Posterior vena cava (tissue), 2 donors: ENCODE measurements at regions not wholly inside any gene's neighbourhood (a gene's known extent, or its start where the extent isn't known, plus 50 kb on each side); places are given as distances from the start of the nearest gene placed in this dataset.

Experiments used
- DNase-seq: peaks from one replicate; pipeline ENCODE4 v3.0.0-alpha.2; 2020; ENCODE audit warnings: low spot score
- intact Hi-C, 2 donors: fragments of 100-400 bp; cut with DNase I; formaldehyde crosslinking; loops; one replicate each; pipeline versions ENCODE4 v1.14.1 to v1.14.2; 2022 to 2023
- donor health status: DM: yes; HTN: yes; CAD: no.
- donor health status: DM: yes; HTN: yes; CAD: no.

GRCh38 chr3:127369356-127369935, 81.6 kb upstream of the PRR20G start:
- intact Hi-C loops = no loop called here

GRCh38 chr3:127368186-127369032, 80.6 kb upstream of the PRR20G start:
- intact Hi-C loops = no loop called here

More at GRCh38 chr3:127369356-127369935, 81.6 kb upstream of the PRR20G start:
- DNase-seq = no peak

GRCh38 chr3:127367593-127367992, 79.7 kb upstream of the PRR20G start:
- intact Hi-C loops = no loop called here
- no peak for DNase-seq

More at GRCh38 chr3:127368186-127369032, 80.6 kb upstream of the PRR20G start:
- no peak for DNase-seq

DNA sequence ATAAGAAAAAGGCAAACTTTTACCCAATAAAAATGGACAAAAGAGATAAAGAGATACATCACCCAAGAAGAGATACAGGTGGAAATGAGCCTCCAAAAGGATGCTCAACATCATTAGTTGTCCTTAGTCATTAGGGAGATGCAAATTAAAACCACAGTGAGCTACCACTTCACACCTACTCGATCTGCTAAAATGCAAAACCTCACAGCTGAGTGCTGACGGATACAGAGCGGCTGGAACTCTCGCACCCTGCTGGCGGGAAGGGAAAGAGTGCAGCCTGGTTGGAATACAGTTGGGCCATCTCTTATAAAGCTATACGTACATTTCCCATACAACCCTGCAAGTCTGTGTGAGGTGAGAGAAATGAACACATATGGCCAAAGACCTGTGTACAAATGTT, 78.5 kb upstream of the PRR20G start:
- DNase-seq = no peak
- intact Hi-C loops = no loop called here

- DNase-seq = no peak
- intact Hi-C loops = no loop called here
Observed at GRCh38 chr3:127365163-127365798, 77.4 kb upstream of the PRR20G start.

DNA sequence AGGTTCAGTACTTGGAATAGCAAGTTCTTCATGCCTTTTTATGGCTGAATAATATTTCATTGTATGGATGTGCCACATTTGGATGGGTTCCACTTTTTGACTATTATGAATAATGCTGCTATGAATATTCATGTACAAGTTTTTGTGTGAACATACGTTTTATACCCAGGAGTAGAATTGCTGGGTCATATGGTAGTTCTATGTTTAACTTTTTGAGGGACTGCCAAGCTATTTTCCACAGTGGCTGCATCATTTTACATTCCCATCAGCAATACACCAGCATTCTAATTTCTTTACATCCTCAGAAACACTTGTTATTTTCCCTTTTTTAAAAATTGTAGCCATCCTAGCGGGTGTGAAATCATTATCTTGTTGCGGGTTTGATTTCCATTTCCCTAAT, 76.0 kb upstream of the PRR20G start:
- DNase-seq = no peak
- intact Hi-C loops = loop anchor here in 1 of 2 donors (1.0 kb wide), 1 partner anchor 30 kb away; no protein-coding TSS in a partner anchor

GRCh38 chr3:127363171-127363570, 75.3 kb upstream of the PRR20G start:
- no peak for DNase-seq
- intact Hi-C loops = no loop called here

DNA sequence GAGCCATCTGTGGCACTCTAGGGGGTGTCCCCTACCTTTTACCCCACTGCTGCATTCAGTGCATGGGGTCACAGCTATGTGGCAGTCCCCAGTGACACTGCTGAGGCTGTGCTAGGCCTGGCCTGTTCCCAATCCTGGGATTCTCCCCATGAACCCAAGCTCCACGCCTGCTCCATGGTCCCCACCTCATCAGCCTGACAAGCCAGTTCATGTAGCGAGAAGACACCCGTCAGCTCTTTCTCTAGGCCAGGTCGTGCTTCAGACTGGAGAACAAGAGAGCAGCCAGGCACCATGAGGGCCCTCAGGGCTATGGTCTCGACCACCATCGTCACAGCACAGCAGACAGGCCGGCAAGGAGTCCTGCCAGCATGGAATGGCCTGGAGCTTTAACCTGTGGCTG, 72.8 kb upstream of the PRR20G start:
- intact Hi-C loops = no loop called here
- DNase-seq = no peak

DNA sequence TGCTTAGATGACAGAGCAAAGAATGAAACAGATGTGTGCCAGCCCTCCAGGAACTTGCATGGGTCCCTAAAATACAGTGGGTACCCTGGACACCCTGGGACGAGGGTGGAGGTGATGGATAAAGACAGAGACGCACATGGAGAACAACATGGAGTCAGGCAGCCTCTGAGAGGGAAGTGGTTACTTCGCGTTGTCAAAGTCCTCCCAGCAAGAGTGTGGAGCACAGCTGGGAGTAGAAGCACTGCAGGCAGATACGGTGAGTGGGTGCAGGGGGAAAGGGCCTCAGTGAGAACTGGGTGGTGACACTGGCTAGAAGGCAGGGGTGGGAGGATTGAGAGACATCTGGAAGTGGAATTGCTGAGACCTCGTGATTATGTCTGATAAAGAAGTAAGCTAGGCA, 70.8 kb upstream of the PRR20G start:
- DNase-seq = no peak
- intact Hi-C loops = no loop called here

DNA sequence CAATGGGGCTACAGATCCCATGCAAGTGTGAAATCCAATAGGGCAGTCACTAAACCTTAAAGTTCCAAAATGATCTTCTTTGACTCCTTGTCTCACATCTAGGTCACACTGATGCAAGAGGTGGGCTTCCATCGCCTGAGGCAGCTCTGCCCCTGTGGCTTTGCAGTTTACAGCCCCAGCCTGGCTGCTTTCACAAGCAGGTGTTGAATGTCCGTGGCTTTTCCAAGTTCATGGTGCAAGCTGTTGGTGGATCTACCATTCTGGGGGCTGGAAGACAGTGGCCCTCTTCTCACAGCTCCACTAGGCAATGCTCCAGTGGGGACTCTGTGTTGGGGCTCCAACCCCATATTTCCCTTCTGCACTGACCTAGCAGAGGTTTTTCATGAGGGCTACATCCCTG, 68.5 kb upstream of the PRR20G start:
- intact Hi-C loops = no loop called here
- no peak for DNase-seq

- DNase-seq = no peak
- intact Hi-C loops = no loop called here
Observed at GRCh38 chr3:127354761-127355160, 66.9 kb upstream of the PRR20G start.

DNA sequence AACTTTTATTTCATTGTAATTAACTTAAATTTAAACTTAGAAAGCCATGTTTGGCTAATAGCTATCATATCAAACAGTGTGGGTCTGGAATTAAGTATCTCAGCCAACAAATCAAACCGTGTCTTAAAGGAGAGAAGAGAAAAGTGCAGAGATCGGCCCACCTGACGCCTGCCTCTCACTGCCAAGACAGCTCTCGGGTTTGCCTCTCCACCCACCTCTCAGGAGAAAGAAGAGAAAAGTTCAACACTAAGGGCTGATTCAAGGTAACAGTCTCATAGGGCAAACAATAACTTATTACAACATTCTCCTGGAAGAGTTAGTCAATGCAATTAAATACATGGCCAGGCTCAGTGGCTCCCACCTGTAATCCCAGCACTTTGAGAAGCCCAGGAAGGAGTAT, 64.8 kb upstream of the PRR20G start:
- intact Hi-C loops = no loop called here
- DNase-seq = no peak

GRCh38 chr3:127351775-127352350, 64.0 kb upstream of the PRR20G start:
- intact Hi-C loops = no loop called here
- DNase-seq = no peak

DNA sequence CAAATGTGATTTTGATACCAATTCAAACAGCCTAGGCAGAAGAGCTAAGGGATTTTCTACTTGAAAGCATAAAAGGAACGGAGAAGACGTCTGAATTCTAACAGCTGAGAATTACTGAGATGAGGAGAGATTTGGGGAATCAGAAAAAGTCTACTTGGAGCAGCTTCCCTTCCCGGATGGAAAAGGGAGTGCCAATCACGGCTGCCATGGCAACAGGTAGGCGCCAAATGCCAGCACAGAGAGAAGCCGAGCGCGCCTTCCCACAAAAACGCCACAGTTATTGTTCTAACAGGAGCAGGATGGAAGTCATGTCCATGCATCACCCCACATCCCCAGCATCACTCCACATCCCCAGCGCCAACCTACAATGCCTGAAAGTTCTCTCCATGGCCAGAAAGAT, 63.5 kb upstream of the PRR20G start:
- no peak for DNase-seq
- intact Hi-C loops = no loop called here

- intact Hi-C loops = no loop called here
- DNase-seq = no peak
Observed at GRCh38 chr3:127350172-127351050, 62.6 kb upstream of the PRR20G start.

GRCh38 chr3:127349501-127350171, 61.8 kb upstream of the PRR20G start:
- DNase-seq = no peak
- intact Hi-C loops = no loop called here

GRCh38 chr3:127342735-127343134, 54.9 kb upstream of the PRR20G start:
- intact Hi-C loops = no loop called here

DNA sequence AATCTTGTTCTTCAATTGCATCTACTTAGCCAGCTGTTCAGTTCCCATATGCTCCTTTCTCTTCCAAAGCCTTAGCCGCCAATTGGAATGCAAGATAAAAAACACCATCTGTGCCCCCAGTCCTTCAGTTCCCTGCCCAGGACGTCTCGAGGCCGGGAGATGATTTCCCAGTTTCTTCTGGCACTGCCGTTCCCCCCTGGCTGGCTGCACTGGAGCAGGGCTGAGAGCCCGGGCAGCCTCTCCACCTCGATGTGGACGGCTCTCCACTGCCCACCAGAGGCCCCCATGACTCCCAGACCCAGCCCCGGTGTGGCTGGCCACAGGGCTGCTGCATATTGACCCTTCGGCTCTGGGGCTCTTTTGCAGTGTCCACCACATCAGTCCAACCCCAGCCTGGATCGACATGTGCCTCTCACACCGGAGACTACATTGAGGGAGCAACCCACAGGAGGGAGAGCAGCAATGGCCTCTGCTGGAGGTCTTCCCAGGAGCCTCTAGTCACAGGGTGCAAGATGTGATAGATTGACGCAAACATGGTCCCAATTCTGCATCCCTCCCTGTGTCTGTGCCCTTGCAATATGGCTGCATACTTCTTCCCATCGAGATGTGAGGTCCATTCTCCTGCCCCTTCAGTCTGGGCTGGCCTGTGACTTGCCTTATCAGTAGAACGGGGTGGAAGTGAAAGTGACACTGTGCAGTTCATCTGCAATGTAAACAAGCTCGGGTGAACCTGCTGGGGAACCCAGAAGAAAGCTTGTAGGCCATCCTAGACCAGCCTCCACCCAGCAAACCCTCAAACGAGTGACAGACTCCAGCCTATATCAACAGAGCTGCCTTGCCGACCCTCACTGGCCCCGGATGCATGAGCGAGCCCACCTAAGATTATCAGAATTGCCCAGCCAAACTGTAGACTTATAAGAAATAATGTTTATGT, 52.3 kb upstream of the PRR20G start:
- intact Hi-C loops = no loop called here
- DNase-seq = peak; percentile 50

More at GRCh38 chr3:127342735-127343134, 54.9 kb upstream of the PRR20G start:
- no peak for DNase-seq
